Stimulated activated CD8-positive, alpha-beta memory T cell treated with anti-CD3 and anti-CD28 coated beads, Interleukin-15, amount 100 ng/mL, for 1 hour (primary cell): ENCODE measurements at regions not wholly inside any gene's neighbourhood (a gene's known extent, or its start where the extent isn't known, plus 50 kb on each side); places are given as distances from the start of the nearest gene placed in this dataset.
"Not testable (repeated sequence)": the region's sequence is repeated elsewhere in the genome, so short reads cannot be mapped to it uniquely, and the experiment has no call there.

Experiments used
- DNase-seq: peaks from one replicate; pipeline ENCODE4 v3.0.0-alpha.2; 2020; ENCODE audit warnings: low read depth

DNA sequence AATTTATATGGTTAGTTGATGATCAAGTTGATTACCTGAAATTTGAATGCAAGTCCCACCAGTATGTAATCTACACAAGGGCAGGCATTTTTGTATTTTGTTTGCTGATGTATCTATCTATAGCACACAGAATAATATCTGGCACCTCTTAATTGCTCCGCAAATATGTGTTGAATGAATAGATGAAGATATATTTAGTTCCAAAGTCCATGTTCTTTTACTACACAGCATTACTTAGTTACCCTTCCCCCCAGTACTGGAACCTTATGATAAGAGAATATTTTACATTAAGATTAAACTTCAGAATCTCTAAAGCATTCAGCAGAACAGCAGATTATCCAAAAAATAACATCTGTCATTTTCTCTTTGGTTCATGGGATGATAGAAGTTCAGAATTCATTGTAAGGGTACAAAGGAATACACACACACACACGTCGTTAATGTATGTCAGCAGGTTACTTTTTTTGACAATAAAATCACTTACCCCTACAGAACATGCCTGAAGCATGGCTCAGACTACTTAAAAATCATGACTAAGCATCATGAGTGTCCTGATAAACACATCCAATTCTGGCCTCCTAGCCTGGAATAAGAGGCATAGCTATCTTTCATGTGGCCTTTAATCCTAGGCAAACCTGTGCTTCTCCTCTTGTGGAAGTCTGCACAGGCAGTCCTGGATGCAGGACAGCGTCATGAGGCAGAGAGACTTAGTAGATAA, 148.9 kb upstream of the TBC1D5 start:
- no peak for DNase-seq

DNA sequence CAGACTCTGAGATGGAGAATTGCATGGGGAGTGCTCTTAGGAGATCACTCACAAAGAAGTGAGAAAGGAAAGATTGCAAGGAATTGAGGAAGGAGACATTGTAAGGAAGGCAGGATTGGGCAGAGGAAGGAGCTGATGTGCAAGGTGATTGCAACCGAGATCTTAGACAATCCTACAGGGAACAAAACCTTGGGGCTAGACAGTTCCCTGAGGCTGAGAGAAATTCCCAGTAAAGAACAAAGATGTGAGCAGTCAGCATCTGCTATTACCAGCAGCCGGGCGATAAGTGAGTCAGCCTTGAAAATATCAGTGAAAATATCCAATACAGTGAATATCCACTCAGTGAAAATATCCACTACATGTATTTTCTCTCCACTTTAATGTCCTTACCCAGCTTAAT, 143.6 kb upstream of the TBC1D5 start:
- no peak for DNase-seq

DNA sequence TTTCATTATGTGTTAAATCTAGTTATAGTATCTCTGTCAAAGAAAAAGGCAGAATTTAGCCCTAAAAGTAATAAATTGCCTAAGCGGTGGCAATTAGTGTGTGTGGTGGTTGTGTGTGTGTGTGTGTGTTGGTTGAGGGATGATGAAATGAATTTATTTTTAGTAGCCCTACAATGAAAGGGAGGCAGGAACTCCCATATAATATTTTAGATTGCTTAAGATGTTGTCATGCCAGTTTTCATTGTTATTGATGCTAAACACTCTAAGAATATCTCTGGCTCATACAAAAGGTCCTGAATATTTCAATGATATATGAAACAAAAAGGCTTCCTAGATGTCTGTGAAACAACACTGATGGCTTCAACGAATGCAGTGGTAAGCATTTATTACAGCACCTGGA, 140.6 kb upstream of the TBC1D5 start:
- no peak for DNase-seq

- DNase-seq = no peak
These were observed 134.9 kb upstream of the TBC1D5 start for GRCh38 chr3:17877299-17877698.

DNA sequence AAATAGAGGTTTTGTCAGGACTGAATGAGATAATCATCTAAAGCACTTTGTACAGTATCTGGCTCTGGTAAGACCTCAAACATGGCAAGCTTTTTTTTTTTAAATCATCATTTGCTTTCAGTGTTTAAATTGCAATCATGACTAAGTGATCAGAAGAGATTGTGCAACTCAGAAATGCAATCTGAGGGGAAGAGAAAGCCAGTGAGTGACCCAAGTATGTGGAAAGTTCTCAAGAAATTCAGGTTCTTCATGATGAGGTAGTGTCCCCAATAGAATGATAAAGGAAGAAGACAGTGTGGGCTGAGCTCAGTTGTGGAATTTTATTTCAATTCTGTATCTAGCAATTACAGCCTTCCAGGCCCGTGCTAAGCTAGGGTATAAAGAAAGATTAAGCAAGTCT, 132.2 kb upstream of the TBC1D5 start:
- no peak for DNase-seq

DNA sequence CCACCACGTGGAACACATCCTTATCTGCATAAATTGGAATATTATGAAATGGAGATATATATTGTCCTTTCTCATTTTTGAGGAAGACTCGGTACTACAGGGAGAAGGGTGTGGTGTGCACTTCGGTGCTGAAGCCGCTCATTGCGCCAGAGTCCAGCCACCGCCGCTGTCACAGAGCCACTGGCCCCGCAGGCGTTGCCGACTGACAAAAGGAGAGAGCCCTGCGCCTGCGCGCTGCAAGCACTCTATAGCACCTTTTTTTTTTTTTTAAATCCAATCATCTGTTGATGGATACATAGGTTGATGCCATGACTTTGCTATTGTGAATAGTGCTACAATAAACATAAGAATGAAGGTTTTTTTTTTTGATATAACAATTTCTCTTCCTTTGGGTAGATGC, 130.0 kb upstream of the TBC1D5 start:
- DNase-seq = no peak

DNA sequence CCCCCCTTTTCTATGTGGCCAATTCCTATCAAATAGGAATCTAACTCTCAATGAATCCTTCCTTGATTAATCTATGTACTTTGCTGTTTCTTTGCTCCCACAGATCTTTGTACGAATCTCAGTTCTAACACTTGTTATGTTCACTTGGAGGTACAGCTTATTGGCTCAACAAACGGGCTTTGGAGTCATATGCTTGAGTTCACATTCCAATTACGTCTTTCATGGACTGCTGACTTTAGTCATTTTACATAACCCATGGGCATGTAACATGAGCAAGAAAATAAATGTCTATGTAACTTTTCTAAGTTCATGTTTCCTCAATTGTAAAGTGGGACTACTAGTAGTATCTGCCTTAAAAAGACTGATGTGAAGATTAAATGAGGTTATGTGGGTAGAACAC, 123.2 kb upstream of the TBC1D5 start:
- no peak for DNase-seq

DNA sequence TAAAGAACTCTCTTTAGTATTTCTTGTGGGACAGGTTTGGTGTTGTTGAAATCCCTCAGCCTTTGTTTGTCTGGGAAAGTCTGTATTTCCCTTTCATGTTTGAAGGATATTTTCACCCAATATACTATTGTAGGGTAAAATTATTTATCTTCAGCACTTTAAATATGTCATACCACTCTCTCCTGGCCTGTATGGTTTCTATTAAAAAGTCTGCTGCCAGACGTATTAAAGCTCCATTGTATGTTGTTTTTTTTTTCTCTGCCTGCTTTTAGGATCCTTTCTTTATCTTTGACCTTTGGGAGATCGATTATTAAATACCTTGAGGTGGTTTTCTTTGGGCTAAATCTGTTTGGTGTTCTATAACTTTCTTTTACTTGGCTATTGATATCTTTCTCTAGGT, 119.0 kb upstream of the TBC1D5 start:
- DNase-seq = no peak

DNA sequence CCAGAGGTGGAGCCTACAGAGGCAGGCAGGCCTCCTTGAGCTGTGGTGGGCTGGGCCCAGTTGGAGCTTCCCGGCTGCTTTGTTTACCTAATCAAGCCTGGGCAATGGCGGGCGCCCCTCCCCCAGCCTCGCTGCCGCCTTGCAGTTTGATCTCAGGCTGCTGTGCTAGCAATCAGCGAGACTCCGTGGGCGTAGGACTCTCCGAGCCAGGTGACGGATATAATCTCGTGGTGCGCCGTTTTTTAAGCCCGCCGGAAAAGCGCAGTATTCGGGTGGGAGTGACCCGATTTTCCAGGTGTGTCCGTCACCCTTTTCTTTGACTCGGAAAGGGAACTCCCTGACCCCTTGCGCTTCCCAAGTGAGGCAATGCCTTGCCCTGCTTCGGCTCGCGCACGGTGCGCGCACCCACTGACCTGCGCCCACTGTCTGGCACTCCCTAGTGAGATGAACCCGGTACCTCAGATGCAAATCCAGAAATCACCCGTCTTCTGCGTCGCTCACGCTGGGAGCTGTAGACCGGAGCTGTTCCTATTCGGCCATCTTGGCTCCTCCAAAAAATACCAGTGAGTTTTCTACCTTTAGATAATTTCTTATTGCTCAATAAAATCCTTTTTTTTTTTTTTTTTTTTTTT, 118.5 kb upstream of the TBC1D5 start:
- DNase-seq = not testable (repeated sequence)

DNA sequence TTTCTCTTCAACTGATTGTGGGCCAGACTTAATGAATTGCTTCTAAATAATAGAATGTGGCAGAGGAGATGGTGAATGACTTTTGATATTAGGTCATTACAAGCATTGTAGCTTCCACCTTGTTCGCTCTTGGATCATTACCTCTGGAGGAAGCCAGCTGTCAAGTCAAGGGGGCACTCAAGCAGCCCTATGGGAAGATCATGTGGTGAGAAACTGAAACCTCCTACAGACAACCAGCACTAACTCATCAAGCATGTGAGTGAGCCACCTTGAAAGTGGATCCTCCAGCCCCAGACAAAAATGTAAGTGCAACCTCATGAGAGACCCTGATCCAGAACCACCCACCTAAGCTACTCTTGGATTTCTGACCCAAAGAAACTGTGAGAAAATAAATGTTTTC, 109.8 kb upstream of the TBC1D5 start:
- DNase-seq = no peak

GRCh38 chr3:17850448-17850847, 108.0 kb upstream of the TBC1D5 start:
- DNase-seq = no peak

DNA sequence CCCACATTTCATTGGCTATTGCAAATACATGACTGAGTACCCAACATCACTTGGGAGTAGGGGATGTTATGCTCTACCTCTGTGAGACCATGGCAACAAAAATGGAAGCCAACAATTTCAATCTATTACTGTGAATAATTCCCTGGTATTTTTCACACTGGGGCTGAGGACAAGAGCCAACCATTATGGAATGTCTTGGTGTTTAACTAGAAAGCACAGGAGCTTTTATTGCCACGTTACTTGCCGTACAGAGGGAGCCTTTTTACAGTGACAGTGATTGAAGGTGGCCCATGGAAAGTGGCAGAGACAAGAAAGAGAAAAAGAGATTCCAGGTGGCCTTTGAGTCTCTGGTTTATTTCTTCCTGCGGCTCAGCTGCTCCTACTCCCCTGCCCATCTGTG, 105.7 kb upstream of the TBC1D5 start:
- DNase-seq = no peak

- no peak for DNase-seq
These were observed 104.7 kb upstream of the TBC1D5 start for GRCh38 chr3:17847156-17847555.

GRCh38 chr3:17846466-17846865, 104.0 kb upstream of the TBC1D5 start:
- DNase-seq = no peak

DNA sequence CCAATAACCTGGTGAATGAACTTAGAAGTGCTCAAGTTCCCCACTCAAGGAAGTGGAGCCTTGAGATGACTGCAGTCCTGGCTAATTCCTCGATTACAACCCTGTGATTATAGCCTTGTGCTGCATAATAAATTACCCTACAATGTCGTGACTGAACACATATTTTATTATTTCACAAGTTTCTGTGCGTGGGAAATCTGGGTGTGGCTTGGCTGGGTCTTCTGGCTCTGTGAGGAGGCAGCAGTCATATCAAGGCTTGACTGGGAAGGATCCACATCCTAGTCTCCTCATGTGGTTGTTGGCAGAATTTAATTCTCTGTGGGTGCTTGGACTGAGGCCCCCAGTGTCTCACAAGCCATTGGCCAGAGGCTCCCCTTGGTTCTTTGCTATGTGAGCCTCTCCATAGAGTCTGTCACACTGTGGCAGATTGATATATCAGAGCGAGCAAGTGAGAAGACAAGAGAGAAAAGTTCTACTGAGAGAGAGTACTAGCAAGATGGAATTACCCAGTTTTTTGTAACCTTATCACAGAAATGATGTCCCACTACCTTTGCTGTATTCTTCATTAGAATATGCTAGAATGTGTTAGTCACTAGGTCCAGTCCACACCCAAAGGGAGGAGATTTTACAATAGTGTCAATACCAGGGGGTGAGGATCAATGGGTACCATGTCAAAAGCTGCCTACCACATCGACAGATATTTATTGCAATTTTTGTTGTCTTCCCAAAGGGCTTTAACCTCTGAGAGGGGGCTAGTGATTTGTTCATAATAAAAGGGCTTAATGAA, 102.8 kb upstream of the TBC1D5 start:
- DNase-seq = no peak

DNA sequence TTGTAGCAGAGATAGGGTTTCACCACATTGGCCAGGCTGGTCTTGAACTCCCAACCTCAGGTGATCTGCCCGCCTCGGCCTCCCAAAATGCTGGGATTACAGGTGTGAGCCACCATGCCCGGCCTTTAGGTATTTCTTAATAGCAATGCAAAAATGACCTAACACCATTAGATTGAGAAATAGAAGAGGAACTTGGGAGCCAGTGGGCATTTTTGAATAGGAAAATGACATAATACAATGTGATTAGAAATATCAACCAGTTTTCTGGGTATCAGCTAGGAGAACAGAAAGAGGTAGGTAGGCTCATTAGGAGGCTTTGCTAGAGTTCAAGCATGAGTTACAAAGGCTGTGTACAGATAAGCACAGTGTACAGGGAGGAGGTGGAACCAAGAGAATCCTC, 101.8 kb upstream of the TBC1D5 start:
- no peak for DNase-seq

GRCh38 chr3:17841190-17841828, 98.9 kb upstream of the TBC1D5 start:
- peak; percentile 54 for DNase-seq

DNA sequence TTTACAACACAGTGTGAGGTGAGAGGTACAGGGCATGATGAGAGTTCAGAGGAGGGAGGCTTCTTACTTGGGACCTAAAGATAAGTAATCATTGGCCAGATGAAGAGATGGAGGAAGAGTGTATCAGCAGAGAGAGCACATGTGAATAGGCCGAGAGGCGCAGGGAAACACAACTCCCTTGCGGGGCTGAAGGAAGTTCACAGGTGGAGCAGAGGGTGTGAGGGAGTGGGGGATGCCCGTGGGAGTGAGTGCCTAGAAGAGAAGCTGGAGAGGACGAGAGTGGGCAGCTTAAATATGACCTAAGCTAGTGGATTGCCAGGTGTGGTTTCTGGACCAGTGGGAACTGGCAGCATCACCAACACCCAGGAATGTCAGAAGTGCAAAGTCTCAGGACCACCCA, 98.2 kb upstream of the TBC1D5 start:
- no peak for DNase-seq

DNA sequence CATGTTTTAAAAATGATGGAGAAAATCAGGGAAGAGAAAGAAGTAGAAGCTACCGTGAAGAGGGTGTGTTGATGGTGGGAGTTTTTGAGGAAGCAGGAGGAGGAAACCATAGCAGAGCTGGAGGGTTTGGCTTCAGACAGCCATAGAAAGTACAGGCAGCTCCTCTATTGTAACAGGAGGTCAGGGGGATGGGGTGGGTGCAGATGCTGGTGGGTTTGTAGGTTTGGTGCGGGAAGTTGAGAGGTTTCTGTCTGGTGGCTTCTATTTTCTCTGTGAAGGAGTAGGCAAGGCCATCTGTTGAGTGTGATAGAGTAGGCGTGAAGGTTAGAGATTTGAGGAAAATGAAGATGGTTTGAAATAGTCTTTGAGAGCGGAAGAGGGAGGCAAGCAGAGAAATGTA, 97.7 kb upstream of the TBC1D5 start:
- no peak for DNase-seq

DNA sequence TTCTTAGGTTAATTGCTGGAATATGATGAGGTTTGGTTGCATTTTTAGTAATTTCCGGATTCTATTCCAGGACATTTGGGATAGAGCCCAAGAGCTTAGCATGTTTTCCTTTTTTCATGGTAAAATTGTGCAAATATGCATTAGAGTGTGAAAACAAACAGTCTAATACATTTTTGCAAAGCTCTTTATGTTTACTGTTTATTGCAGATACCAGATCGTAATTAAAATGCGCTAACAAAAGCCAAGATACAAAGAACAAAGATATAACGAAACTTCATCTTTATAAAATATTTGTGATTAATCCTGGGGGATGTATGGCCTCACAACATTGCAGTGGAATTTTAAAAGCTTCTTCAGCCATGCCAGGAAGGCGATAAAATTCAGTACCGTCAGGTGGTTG, 94.5 kb upstream of the TBC1D5 start:
- DNase-seq = no peak

GRCh38 chr3:17836092-17836491, 93.7 kb upstream of the TBC1D5 start:
- no peak for DNase-seq

- no peak for DNase-seq
These were observed 91.5 kb upstream of the TBC1D5 start for GRCh38 chr3:17833786-17834559.
